HG02884 (cell line): ENCODE measurements at regions not wholly inside any gene's neighbourhood (a gene's known extent, or its start where the extent isn't known, plus 50 kb on each side); places are given as distances from the start of the nearest gene placed in this dataset.
"Not testable (repeated sequence)": the region's sequence is repeated elsewhere in the genome, so short reads cannot be mapped to it uniquely, and the experiment has no call there.

Source experiments
- ATAC-seq: cut with Tn5 transposase; IDR thresholded peaks from one replicate; pipeline ENCODE4 v1.9.1; 2021; ENCODE audit warnings: mild to moderate bottlenecking, moderate library complexity; ENCODE audit not compliant: unreplicated experiment

DNA sequence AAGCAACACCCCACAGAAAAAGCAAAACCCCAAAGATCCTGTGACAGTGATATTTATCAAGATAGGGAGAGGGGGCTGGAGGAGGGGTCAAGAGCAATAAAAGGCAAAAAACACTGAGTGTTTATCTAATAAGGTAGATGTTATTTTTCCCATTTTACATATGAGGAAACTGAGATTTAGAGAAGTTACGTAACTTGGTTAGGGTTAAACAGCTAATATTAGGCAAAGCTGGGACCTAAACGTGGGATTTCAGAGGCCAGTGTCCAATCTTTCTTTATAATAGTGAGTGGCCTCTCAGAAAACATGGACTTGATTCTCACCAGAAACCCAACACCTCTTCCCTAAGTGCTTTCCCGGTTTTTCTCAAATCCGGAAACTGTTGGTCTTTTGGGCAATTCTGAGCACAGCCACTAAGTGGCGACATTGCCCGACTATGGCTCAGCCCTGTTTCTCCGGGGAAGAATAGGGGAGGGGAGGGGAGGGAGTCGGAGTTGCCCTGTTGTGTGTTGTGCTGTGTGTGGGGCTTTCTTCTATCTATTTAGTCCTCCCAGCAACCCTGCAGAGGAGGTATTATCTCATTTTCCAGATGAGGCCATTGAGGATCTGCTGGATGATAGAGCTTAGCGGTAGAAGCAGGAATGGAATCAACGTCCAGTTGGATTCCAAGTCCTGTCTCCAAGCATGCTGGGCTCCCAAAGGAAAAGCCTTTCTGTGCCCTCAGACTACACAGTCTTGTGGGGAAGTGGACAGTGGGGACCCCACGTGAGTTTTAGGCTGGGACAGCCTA lies 58.7 kb upstream of the ETV3 start:
- ATAC-seq = not testable (repeated sequence)

DNA sequence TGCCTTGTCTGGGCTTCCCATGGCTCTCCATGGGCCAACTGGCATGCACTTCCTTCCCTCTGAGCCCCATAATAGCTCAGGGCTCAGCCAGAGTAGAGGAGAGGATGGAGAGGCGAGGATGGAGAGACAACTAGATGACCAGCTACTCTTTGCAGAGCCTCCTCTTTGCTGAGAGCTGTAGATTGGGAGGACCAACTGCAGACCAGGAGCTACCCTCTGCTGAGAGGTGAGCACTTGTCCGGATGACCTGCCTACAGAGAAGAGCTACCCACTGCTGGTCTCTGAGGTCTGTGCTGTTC lies 58.0 kb upstream of the ETV3 start:
- no peak for ATAC-seq

DNA sequence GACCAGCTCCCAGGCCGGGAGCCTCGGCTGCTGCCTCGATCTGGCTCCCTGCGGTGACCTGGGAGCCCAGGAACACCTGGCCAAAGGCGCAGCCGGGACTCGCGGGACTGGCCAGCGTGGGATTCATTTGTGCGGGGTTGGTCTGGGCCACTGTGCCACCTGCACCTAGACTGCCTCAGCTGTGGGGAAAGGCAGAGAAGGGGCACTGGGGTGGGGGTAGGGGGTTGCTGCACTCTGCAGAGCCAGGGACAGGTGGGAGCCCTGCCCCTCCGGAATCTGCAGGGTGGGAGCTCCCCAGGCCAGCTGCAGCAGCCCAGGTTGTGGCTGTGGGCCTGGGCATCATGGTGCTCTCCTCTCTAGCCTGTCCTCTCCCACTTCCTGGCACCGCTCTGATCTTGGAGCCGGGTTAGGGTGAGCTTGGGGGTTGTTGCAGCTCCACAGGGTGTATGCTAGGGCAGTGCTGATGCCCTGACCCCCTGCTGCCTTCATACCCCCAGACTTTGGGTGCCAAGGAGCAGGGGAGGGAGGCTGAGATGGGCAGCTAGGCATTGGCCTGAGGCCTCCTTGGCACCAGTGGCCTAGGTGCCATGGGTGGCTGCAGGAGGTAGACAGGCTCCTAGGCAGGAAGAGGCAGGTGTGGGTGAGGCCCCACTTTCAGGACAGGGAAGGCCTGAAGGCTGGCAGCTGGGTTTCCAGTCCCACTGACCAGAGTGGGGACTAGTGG lies 57.5 kb upstream of the ETV3 start:
- ATAC-seq = no peak

DNA sequence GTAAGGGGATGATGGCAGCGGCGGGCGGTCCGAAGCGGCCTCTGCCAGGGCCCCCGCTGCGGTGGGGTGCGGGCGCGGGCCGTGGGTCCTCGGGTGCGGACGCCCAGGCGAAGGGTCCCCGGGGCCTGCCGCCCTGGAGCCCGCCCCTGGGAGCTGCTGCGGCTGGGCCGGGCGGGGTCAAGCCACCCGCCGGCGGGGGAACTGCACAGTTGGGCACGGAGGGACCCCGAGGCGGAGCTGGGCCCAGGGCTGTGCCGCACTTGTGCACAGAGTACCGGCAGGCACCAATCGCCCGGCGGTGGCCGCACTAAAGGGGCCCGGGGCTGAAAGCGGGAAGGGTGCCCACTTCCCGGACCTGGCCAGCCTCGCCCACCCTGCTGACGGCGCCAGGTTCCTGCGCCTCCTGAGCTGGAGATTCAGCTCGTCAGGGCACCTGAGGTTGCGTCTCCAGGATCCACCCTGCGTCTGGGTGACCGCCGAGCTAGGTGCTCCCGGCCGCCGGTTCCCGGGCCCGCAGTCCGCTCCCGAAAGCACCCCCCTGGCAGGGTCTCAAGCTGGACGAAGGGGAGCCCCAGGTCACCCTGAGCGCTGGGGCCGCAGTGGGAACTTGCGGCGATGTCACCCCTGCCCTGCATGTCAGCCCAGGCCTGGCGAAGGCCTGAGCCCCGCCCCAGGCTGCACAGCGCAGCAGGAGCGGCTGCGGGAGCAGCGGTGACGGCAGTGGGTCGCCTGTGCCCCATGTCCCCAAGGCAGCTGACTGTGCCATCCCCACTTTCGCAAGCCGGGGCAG lies 56.7 kb upstream of the ETV3 start:
- ATAC-seq = no peak

DNA sequence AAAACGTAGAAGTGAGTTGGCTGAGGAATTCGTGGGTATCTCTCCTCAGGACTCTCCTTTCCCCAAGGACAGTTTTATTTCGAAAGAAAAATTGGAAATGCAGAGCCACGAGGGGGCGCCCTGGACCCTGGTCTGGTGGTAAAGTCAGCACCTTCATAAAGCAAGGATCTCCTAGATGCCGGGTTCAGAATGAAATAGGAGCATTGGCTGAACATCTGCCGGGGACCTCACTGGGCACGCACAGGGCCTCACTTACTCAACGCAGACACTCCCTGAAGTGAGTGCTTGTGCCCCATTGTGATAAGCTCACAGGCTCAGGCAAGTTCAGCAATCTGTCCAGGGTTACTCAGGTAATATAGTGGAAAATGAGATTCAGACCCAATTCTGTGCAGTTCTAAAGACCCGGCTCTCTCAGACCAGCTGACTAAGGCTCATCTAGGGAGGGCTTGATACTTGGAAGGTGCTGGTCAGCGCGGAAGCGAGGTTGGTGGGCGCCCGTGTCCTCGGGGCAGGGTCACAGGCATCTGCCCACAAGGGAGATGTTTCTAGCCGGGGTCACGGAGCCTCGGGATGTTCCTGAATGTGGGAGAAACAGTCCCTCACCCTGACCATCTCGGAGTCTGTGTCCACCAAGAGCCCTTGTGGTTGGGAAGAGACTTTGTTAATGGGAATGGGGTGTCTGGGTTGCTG lies 55.7 kb upstream of the ETV3 start:
- ATAC-seq = no peak

DNA sequence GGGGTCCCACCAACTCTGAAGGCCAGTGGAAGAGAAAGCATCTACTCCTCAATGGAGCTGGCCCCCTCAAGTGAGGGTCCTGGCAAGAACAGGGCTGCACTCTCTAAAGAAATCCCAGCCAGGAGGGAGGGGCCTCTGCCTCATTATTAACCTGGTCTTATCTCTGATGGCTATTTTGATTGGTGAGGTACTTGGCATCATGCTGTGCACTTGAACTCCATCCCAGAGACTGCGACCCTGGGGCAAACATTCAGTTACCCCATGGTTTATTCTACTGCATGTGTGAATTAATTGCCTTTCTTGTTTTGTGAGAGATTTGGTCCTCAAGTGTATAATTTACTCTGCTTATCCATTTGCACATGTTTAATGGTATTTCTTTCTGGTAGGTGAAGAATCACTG lies 55.0 kb upstream of the ETV3 start:
- no peak for ATAC-seq

DNA sequence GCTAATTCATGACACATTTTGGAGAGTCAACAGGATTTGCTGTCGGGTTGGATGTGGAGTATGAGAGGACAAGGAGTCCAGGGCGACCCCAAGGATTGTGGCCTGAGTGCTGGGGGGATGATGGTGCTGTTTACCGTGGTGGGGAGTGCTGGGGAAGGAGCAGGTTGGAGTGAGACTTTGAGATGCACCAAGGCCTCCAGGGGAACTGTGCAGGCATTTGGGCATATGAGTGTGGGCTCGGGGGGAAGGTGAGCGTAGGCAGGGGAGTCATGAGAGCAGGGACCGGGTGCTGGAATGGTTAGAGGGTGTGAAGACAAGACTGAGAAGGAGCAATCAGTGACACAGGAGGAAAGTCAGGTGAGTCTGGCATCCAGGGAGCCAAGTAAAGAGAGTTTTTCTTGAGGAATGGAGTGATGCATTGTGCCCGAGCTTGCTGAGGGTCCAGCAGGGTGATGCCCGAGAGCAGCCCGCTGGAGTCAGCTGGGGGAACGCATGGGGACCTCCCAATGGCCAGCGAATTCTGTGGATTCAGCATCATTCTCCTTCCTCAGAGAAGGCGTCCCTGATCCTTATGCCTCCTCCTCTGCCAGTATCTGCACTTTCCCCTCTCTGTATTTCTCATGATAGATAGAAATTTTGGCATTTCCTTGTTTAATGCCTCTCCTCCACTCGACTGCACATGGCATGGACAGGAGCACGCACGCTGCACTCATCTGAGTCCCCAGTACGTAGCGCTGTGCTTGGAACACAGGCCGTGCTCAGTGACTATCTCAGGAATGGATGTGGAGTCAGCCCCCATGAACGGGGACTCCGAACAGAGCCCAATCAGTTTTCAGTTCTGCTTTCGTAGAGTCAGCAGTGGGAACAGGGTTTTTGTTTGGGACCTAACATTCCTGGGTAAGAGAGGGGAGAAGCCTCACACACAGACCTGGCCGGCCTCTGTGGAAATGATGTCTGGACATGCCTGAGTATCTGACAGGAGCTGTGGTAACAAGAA lies 52.1 kb upstream of the ETV3 start:
- no peak for ATAC-seq

DNA sequence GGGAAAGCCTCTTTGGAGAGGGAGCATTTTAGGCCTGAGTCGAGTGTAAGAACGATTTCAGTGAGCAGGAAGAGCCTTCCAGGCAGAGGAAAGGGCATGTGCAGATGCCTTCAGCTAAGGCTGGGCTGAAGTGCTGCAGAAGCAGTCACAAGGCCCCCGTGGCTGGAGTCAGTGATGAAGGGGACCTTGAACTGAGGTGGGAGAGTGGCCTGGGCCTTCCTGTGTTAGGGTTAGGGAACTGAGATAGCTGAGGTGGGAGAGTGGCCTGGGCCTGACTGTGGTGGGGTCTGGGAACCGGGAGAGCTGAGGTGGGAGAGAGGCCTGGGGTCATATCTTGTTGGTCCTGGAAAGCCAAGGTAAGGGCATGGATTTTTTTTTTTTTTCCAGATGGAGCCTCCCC lies 50.9 kb upstream of the ETV3 start:
- no peak for ATAC-seq
